CD4-positive, alpha-beta T cell treated with Interleukin-15 for 1 hour (primary cell): ENCODE measurements at regions not wholly inside any gene's neighbourhood (a gene's known extent, or its start where the extent isn't known, plus 50 kb on each side); places are given as distances from the start of the nearest gene placed in this dataset.

Experiments used
- DNase-seq: peaks from one replicate; pipeline ENCODE4 v3.0.0-alpha.2; 2020

- no peak for DNase-seq
Measured at GRCh38 chr6:159118924-159119323, 50.3 kb upstream of the FNDC1 start.

DNA sequence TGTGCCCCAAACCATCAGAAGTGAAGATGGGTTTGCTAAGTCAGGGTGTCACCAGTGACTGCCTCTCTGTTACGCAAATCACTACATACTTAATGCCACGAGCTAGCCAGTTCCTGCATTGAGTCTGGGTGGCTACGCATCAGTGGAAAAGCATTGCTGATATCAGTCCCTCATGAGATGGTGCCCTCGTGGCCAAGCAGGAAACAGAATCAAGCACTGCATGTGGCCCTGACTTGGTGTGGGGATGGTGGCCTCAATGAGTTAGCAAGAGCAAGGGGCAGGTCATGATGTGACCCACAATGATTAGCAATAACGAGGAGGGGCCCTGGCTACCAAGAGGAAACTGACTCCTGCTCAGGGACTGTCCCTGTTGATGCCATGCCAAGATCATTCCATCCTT is 51.6 kb upstream of the FNDC1 start:
- peak; percentile 81 for DNase-seq

DNA sequence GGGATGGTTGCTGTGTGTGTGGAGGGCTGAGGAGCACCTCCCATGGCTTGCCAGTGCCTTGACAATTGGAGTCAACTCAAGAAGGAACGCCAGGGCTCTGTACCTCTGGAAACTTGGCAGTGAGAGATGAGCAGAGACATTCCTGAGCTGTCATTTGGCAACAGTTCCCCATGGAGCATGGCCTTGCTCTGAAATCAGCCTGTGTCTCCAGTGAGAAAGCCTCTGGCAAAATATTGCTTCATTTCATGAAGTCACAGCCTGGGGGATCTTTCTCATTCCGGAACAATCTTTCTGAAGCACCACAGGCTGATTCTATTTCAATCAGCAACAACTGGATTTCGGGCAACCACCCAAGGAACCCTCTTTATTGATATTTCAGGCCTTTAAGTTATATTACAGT is 52.2 kb upstream of the FNDC1 start:
- no peak for DNase-seq

- DNase-seq, result peak; percentile 82
Measured at GRCh38 chr6:159116343-159116742, 52.9 kb upstream of the FNDC1 start.

DNA sequence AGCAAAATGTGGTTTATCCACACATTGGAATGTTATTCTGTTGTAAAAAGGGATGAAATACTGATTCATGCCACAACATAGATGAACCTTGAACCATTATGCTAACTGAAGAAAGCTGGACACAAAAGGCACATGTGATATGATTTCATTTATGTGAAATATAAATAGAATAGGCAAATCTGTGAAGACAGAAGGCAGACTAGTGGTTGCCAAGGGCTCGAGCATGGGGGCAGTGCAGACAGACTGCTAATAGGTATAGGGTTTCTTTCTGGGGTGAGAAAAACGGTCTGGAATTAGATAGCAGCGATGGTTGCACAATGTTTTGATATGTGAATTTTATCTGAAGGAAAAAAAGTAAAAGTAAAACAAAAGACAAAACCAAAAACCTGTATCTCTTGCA is 54.6 kb upstream of the FNDC1 start:
- no peak for DNase-seq

DNA sequence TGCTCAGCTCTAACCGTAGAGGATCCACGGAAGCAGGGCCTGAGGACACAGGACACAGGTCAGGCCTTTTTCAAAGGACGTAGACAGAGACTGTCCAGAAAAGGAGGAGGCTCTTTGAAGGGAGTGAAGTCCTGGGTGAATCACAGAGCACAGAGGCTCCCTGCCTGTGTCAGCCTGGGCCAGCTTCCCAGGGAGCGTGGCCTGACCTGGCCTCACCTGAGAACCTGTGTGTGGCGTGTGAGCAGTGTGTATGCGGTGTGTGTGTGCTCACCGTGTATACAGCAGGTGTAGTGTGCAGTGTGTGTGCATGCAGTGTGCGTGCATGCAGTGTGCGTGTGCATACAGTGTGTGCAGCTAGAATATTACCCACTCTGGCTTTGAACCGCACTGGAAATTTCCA is 56.0 kb upstream of the FNDC1 start:
- DNase-seq, result no peak

DNA sequence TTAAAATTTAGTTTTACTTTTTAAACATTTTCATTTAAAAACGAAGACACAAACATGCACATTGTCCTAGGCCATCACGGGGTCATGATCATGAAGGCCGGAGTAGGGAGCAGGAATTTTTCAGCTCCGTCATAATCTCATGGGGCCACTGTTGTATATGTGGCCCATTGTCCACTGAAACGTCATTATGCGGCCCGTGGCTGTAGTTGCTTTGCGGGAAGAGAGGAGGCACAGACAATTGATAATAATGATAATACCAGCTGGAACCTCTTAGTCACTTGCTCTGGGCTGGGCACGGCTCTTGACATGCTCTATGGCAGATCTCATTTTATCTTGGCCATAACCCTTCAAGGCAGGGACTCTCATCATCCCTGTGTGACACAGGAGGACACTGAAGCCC is 56.5 kb upstream of the FNDC1 start:
- DNase-seq, result no peak

DNA sequence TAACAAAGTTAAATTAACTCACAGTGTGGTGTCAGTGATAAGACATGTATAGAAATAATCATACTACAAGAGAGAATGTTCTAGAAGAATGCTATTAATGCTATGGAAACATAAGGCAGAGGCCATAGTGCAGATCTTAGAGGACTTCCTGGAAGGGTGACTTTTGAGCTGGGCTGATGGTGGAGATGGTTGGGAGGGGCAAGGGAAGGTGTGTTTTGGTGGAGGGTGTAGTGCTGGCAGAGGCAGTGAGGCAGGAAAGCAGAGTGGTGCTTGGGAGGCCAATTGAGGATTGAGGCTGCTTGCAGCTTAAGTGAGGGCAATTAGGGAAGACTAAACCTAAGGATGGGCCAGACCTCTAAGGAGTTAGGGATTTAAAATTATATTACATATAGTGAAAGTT is 58.5 kb upstream of the FNDC1 start:
- no peak for DNase-seq

DNA sequence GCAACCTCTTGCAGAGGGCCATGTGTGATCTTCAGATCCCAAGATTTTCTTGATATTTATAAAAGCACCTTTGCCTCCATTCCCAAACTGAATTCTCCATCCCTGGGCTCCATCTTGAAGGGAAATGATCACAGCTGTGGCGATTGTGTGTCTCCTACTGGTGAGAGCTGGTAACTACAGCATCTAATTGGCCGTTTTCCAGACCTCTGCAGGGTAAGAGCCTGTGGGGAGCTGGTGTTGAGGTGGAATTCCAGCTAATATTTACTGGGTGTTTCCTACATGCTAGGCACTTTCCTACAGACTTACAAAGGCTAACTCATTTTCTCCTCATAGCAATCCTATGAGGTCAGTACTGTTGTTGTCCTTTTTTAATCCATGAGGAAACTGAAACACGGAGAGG is 59.2 kb upstream of the FNDC1 start:
- DNase-seq, result no peak

DNA sequence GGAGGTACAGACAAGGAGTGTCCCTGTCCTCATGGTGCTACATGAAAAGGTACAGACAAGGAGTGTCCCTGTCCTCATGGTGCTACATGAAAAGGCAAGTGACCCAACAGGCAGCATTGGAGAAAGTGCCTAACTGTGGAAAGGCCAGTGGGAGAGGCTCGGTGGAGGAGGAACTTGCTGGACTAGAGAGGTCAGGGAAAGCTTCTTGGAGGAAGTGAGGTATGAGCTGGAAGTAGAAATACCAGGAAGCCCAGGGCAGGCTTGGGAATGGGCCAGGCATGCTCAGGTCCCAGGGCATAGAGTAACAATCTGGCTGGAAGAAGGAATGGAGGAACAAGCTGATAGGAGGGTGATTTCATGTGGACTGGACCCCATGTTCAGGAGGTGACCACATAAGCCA is 59.8 kb upstream of the FNDC1 start:
- DNase-seq, result no peak

DNA sequence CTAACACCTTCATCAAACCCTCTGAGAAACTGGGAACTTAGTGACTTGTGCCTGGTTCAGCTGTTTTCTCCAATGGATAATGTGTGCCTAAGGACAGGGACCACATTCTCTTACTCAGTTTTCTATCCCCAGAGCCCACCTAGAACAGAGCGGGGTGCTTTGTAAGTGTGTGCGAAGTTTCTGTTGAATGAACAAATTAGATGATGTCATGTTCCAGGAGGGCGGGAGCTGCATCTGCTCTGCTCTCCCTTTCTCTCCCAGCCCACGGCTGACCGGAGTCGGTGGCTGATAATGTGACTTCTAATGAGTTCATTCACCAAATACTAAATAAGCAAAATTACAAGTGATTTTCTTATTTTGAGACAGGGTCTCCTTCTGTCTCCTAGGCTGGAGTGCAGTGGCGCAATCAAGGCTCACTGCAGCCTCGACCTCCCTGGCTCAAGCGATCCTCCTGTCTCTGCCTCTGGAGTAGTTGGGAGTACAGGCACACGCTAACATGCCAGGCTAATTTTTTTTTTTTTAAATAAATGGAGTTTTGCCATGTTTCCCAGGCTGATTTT is 60.7 kb upstream of the FNDC1 start:
- no peak for DNase-seq

- peak; percentile 85 for DNase-seq
Measured at GRCh38 chr6:159107451-159108260, 61.5 kb upstream of the FNDC1 start.

GRCh38 chr6:159106627-159107241 is 61.9 kb upstream of the TAGAP start:
- peak; percentile 91 for DNase-seq

- DNase-seq, result no peak
Measured at GRCh38 chr6:159105716-159106115, 60.9 kb upstream of the TAGAP start.

- DNase-seq, result peak; percentile 84
Measured at GRCh38 chr6:159104931-159105330, 60.1 kb upstream of the TAGAP start.

- peak; percentile 85 for DNase-seq
Measured at GRCh38 chr6:159104163-159104925, 59.6 kb upstream of the TAGAP start.

DNA sequence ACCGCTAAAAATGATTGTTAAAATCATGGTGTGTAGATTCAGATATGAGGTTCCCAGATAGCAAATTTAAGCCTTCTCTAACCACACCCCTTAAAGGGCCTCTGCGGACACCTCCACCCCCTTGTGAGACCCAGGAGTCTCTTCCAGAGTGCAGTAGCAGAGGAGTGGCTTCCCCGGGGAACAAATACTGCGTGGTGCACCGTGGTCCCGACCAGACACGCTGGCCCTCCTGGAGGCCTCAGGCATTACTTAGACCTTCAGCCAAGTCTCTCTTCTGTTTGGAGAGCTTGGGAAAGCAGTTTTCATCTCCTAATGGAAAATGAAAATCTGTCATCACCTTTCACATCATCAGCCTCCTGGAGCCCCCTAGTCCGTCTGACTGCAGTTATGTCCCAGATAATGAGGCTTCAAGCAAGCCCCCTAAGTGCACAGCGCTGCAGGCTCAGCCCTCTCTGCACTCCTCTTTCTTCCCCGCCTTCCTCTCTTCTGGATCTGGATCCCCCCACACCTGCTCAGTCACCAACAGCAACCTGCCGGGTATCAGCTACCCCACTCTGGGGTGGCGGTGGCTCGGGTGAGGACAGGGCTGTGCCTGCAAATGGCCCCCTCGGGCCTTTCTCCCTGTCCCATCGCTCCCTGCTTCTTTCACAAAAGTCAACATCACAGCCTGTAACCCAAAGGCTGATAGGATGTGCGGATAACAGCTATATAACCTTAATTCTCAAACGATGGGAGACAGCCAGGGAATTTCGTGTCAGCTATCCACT is 58.8 kb upstream of the TAGAP start:
- DNase-seq, result no peak

DNA sequence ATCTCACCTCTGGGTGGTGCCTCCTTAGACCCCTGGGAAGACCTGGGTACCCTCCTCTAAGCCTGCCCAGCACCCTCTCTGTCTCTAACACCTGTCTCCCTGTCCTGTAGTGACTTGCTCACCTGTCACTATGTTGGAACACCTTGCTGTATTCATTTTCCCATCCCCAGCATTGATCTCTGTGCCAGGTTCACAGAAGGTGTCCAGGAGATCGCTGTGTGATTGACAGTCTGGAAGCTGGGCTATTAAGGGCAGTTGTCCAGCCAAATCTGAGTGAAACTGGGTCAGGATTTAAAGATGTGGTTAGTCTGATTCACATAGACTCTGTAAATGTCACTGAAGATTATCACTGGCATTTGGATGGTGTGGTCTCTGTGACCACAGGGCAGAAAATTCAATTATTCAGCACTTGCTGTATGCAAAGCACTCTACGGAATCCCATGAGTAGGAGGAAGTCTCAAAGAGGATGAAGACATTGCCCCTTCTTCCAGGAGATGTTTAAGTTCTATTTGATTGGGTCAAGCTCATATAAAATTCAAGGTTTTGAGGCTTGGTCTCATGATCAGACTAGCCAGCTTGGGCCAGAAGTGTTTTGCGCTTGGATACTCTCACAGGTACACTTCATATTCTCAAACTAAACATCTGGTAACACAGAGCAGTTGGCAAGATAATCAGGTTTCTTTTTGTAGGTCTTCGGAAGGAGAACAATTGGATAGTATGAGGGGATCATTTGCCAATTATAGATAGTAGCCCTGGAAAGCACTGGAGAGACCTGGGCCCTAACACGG is 57.8 kb upstream of the TAGAP start:
- DNase-seq, result no peak

DNA sequence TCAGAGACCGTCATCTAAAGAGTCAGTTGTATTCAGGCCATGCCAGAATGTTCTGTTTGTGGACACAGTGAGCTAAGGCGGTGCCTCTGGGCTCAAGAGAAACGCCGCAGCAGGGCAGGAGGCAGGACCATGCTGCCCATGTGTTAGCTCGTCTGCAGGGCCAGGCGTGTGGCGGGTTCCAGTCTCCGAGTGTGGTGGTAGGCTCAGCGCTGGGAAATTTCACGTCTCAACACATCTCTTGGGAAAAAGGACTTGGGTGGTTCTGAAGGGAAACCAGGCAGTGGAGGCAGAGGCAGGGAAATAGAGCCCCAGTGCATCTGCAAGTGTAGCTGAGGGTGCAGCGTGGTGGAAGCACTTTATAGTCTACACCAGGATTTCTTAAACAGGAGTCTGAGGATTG is 56.9 kb upstream of the TAGAP start:
- no peak for DNase-seq

- no peak for DNase-seq
Measured at GRCh38 chr6:159100395-159101182, 55.8 kb upstream of the TAGAP start.

- DNase-seq, result no peak
Measured at GRCh38 chr6:159099961-159100360, 55.2 kb upstream of the TAGAP start.
